Glutamatergic neuron (in vitro differentiated cells): ENCODE measurements at regions not wholly inside any gene's neighbourhood (a gene's known extent, or its start where the extent isn't known, plus 50 kb on each side); places are given as distances from the start of the nearest gene placed in this dataset.

ENCODE experiments used
- DNase-seq: peaks from one replicate; pipeline ENCODE4 v3.0.0; 2022
- H3K27ac Mint-ChIP-seq: one replicate; pipeline ENCODE4 v1.8.0; 2020; ENCODE audit warnings: mild to moderate bottlenecking, mixed read lengths, inconsistent platforms; ENCODE audit not compliant: unreplicated experiment
- H3K27me3 Mint-ChIP-seq: one replicate; pipeline ENCODE4 v1.8.0; 2020; ENCODE audit warnings: mild to moderate bottlenecking, moderate library complexity, mixed read lengths, inconsistent platforms; ENCODE audit not compliant: unreplicated experiment
- H3K36me3 Mint-ChIP-seq: one replicate; pipeline ENCODE4 v1.8.0; 2020; ENCODE audit warnings: mild to moderate bottlenecking, mixed read lengths, inconsistent platforms; ENCODE audit not compliant: unreplicated experiment
- H3K4me1 Mint-ChIP-seq: one replicate; pipeline ENCODE4 v1.8.0; 2020; ENCODE audit warnings: mild to moderate bottlenecking, low read depth, mixed read lengths, inconsistent platforms; ENCODE audit not compliant: unreplicated experiment
- H3K4me3 Mint-ChIP-seq: one replicate; pipeline ENCODE4 v1.8.0; 2020; ENCODE audit warnings: mild to moderate bottlenecking, mixed read lengths, inconsistent platforms; ENCODE audit not compliant: unreplicated experiment
- H3K9me3 Mint-ChIP-seq: one replicate; pipeline ENCODE4 v1.8.0; 2020; ENCODE audit warnings: mild to moderate bottlenecking, moderate library complexity, mixed read lengths, inconsistent platforms; ENCODE audit not compliant: unreplicated experiment
- CTCF ChIP-seq: fragments of 200-600 bp; sonication (generic); IDR thresholded peaks from one replicate; pipeline ENCODE4 v1.5.0; 2021; ENCODE audit not compliant: partially characterized antibody, unreplicated experiment

DNA sequence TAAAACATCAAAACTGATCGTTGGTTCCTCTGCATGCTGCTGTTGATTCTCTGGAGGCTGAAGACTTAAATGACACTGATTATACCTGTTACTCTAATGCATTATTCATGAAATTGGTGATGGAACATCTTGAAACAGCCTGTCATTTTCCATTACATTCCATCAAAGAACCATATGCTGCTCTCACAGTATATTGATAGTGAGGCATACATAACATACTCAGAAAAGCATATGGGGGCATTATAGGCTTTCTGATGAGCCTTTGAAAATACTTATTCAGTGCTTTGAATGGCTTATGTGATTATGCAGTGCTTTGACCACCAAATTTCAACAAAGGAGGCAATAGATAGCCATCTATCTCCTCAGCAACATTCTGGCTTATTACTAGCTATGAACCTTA is 392.1 kb downstream of the CDH19 start:
- H3K27ac Mint-ChIP-seq = peak overlapping the region; percentile 40
- TF ChIP-seq CTCF = no peak
- H3K4me1 Mint-ChIP-seq = peaks cover 11% of the 10 kb centered on the region
- H3K4me3 Mint-ChIP-seq = no peak overlapping the region
- H3K36me3 Mint-ChIP-seq = no peaks in the 10 kb centered on the region
- peaks cover 3% of the 10 kb centered on the region for H3K9me3 Mint-ChIP-seq
- H3K27me3 Mint-ChIP-seq = peaks cover 5% of the 10 kb centered on the region
- DNase-seq = no peak

- Mint-ChIP-seq H3K27me3 (peaks cover 5% of the 10 kb centered on the region), H3K27ac (no peak overlapping the region), H3K9me3 (peaks cover 3% of the 10 kb centered on the region), H3K4me1 (peaks cover 11% of the 10 kb centered on the region), H3K4me3 (no peak overlapping the region), H3K36me3 (no peaks in the 10 kb centered on the region)
- DNase-seq = no peak
- TF ChIP-seq CTCF = no peak
These were observed 393.0 kb downstream of the CDH19 start for GRCh38 chr18:66210875-66211274.

DNA sequence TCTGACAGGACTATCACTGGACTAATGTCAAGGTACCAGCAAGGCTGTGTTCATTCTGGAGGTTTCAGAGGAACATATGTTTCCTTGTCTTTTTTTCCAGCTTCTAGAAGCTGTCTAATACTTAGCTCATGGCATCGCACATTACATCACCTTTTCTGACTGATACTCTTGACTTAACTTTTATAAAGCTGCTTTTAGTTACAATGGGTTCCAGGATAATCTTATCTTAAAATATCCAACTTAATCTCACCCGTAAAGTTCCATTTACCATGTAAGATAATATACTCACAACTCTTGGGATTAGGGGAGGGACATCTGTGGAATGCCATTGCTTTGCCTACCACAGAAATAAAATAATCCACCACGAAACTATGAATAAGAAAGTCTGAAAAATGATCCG is 394.2 kb downstream of the CDH19 start:
- Mint-ChIP-seq H3K36me3 (no peaks in the 10 kb centered on the region), H3K27ac (no peak overlapping the region), H3K27me3 (peaks cover 5% of the 10 kb centered on the region), H3K9me3 (peaks cover 3% of the 10 kb centered on the region), H3K4me3 (no peak overlapping the region), H3K4me1 (peaks cover 11% of the 10 kb centered on the region)
- TF ChIP-seq CTCF = no peak
- DNase-seq = no peak

- H3K27ac Mint-ChIP-seq = no peak overlapping the region
- no peak for TF ChIP-seq CTCF
- no peak for DNase-seq
- H3K4me3 Mint-ChIP-seq = no peak overlapping the region
- no peaks in the 10 kb centered on the region for H3K4me1 Mint-ChIP-seq
- no peaks in the 10 kb centered on the region for H3K27me3 Mint-ChIP-seq
- no peaks in the 10 kb centered on the region for H3K36me3 Mint-ChIP-seq
- no peaks in the 10 kb centered on the region for H3K9me3 Mint-ChIP-seq
These were observed 407.1 kb downstream of the CDH19 start for GRCh38 chr18:66196805-66197204.

DNA sequence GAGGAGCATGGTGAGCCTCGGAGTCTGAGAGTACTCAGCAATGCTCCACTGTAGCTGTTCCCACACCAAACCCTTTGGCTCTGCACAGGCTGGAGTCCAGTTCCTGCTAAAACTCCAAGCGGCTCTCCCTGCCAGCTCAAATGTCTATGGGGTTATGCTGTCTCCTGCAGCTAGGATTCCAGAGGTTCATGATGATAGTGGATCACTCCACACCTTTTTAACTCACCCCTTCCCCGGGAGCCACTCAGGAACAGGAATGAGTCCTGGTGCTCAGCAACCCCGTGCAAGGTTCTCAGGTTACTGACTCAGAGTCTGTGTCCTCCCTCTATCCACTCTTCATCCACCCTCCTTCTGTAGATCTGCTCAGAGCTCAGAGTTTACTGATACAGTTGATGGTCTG is 410.0 kb downstream of the CDH19 start:
- TF ChIP-seq CTCF = no peak

More for the DNA sequence above, 410.0 kb downstream of the CDH19 start:
- Mint-ChIP-seq H3K4me3 (no peak overlapping the region), H3K4me1 (no peaks in the 10 kb centered on the region), H3K36me3 (no peaks in the 10 kb centered on the region), H3K9me3 (no peaks in the 10 kb centered on the region), H3K27ac (no peak overlapping the region), H3K27me3 (no peaks in the 10 kb centered on the region)
- no peak for DNase-seq
